Mesothelial cell of epicardium (in vitro differentiated cells): ENCODE measurements at regions not wholly inside any gene's neighbourhood (a gene's known extent, or its start where the extent isn't known, plus 50 kb on each side); places are given as distances from the start of the nearest gene placed in this dataset.

Experiments
- DNase-seq, 2 experiments: peaks; one replicate each; pipeline ENCODE4 v3.0.0; 2021; ENCODE audit warnings: low spot score in 2 of 2; ENCODE audit not compliant: unreplicated experiment in 2 of 2
- H3K27ac Mint-ChIP-seq: 2 replicates; pipeline ENCODE4 v1.8.0; 2021; ENCODE audit warnings: mixed read lengths
- H3K27me3 Mint-ChIP-seq: 2 replicates; pipeline ENCODE4 v1.8.0; 2021; ENCODE audit warnings: low read depth, mixed read lengths
- H3K36me3 Mint-ChIP-seq: 2 replicates; pipeline ENCODE4 v1.8.0; 2021; ENCODE audit warnings: mixed read lengths
- H3K4me1 Mint-ChIP-seq: 2 replicates; pipeline ENCODE4 v1.8.0; 2021; ENCODE audit warnings: mixed read lengths
- H3K4me3 Mint-ChIP-seq: 2 replicates; pipeline ENCODE4 v1.8.0; 2021; ENCODE audit warnings: mild to moderate bottlenecking, moderate library complexity, mixed read lengths
- H3K9me3 Mint-ChIP-seq: 2 replicates; pipeline ENCODE4 v1.8.0; 2021; ENCODE audit warnings: mixed read lengths
- TF ChIP-seq, protein P1 (sequence below): fragments of 200-600 bp; sonication (generic); IDR thresholded peaks from one replicate; pipeline ENCODE4 v1.5.0; 2021; ENCODE audit warnings: antibody characterized with exemption; ENCODE audit not compliant: unreplicated experiment

DNA sequence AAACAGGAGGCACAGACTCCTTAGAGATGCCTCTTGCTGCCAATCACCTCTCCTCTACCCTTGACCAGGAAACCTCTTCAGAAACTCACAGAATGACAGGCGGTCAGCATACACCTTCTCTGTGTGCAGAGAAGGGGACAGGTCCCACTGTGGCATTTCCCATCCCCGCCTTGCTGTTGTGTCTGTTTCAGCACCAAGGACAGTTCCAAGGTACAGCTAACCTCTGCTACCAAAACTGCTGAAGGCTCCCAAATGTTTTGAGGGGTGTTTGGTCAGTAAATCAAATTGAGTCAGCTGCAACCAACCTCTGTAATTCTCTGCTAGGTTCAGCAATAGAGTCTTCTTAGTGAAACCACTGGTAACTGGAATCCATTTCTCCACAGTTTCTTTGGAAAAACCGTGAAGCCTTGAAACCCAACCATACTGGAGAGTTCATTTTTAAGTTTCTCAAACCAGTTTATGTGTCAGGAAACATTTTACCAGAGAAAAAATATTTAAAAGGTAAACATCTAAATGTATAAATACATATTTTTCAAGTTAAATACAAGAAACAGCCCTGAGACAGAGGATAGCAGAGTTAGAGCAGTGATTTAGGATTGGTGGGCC, 122.0 kb downstream of the DRD1 start:
- peak; percentile 37 to 48 for DNase-seq
- Mint-ChIP-seq H3K9me3 (no peaks in the 10 kb centered on the region), H3K4me3 (no peak overlapping the region), H3K4me1 (no peaks in the 10 kb centered on the region), H3K36me3 (no peaks in the 10 kb centered on the region), H3K27ac (no peak overlapping the region), H3K27me3 (peaks cover 13% of the 10 kb centered on the region)
- TF ChIP-seq, protein P1, sequence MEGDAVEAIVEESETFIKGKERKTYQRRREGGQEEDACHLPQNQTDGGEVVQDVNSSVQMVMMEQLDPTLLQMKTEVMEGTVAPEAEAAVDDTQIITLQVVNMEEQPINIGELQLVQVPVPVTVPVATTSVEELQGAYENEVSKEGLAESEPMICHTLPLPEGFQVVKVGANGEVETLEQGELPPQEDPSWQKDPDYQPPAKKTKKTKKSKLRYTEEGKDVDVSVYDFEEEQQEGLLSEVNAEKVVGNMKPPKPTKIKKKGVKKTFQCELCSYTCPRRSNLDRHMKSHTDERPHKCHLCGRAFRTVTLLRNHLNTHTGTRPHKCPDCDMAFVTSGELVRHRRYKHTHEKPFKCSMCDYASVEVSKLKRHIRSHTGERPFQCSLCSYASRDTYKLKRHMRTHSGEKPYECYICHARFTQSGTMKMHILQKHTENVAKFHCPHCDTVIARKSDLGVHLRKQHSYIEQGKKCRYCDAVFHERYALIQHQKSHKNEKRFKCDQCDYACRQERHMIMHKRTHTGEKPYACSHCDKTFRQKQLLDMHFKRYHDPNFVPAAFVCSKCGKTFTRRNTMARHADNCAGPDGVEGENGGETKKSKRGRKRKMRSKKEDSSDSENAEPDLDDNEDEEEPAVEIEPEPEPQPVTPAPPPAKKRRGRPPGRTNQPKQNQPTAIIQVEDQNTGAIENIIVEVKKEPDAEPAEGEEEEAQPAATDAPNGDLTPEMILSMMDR: no peak

DNA sequence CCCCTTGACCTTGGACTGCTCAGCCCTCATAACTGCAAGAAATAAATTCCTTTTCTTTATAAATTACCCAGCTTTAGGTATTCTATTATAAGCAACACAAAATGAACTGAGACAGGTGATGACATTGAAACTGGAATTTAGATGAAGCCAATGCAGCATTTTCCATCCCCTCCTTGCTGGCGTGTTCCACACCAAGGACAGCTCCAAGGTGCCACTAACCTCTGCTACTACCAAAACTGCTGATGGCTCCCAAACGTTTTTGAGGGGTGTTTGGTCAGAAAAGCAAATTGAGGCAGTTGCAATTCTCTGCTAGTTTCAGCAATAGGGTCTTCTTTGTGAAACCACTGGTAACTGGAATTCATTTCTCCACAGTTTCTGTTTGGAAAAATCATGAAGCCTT, 124.8 kb downstream of the DRD1 start:
- Mint-ChIP-seq H3K4me1 (no peaks in the 10 kb centered on the region), H3K27me3 (peaks cover 33% of the 10 kb centered on the region), H3K9me3 (no peaks in the 10 kb centered on the region), H3K4me3 (no peak overlapping the region), H3K36me3 (no peaks in the 10 kb centered on the region), H3K27ac (no peak overlapping the region)
- TF ChIP-seq, protein P1: no peak
- no peak for DNase-seq

GRCh38 chr5:175317872-175318271, 126.1 kb downstream of the DRD1 start:
- no peaks in the 10 kb centered on the region for H3K36me3 Mint-ChIP-seq
- no peak overlapping the region for H3K27ac Mint-ChIP-seq
- H3K9me3 Mint-ChIP-seq: no peaks in the 10 kb centered on the region
- H3K27me3 Mint-ChIP-seq: peaks cover 43% of the 10 kb centered on the region
- H3K4me1 Mint-ChIP-seq: no peaks in the 10 kb centered on the region
- no peak overlapping the region for H3K4me3 Mint-ChIP-seq
- TF ChIP-seq, protein P1: no peak
- DNase-seq: no peak

DNA sequence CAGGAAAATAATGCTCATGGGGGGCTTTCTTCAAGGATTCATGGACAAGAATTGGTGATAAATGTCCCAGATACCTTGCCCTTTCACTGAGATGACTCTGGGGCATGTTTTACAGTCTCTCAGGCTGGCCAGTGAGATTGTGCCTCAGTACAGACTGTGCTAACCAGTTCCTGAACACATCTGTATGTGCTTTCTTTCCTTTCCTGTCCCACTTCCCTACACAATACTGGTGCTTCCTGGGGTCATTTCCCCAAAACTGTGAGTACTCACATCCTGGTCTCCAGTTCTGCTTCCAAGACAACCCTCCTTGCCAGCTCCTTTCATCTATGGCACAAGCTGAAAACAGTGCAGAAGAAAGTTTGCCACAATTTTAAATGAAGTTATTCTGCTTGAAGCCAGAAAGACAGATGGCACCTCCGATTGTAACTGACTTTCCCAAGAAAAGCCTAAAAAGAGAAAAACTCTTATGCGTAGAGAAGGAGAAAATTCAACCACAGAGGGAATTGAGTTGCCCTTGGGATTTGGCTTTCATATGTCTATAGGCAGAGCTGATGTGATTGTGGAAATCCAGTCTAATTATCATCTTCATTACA, 134.7 kb downstream of the DRD1 start:
- TF ChIP-seq, protein P1: no peak
- Mint-ChIP-seq H3K36me3 (no peaks in the 10 kb centered on the region), H3K9me3 (peaks cover 14% of the 10 kb centered on the region), H3K4me1 (no peaks in the 10 kb centered on the region), H3K27ac (no peak overlapping the region), H3K27me3 (peaks cover 49% of the 10 kb centered on the region), H3K4me3 (no peak overlapping the region)
- no peak for DNase-seq

DNA sequence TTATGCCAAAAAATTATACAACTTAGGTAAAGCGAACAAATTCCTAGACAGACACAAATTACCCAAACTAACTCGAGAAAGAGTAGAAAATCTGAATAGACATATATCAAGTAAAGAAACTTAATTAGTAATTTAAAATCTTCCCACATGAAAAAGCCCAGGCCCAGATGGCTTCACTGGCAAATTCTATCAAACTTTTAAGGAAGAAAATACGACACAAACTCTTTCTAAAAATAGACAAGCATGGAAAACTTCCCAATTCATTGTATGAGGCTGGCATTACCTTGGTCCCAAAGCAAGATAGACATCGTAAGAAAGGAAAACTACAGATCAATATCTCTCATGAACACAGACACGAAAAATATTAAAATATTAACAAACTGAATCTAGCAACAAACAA, 135.3 kb downstream of the DRD1 start:
- no peaks in the 10 kb centered on the region for H3K36me3 Mint-ChIP-seq
- no peaks in the 10 kb centered on the region for H3K4me1 Mint-ChIP-seq
- no peak for DNase-seq
- H3K9me3 Mint-ChIP-seq: peaks cover 14% of the 10 kb centered on the region
- H3K27ac Mint-ChIP-seq: no peak overlapping the region
- TF ChIP-seq, protein P1: no peak
- no peak overlapping the region for H3K4me3 Mint-ChIP-seq
- peaks cover 43% of the 10 kb centered on the region for H3K27me3 Mint-ChIP-seq
